ENCODE measurements at regions not wholly inside any gene's neighbourhood (a gene's known extent, or its start where the extent isn't known, plus 50 kb on each side); places are given as distances from the start of the nearest gene placed in this dataset.

DNA sequence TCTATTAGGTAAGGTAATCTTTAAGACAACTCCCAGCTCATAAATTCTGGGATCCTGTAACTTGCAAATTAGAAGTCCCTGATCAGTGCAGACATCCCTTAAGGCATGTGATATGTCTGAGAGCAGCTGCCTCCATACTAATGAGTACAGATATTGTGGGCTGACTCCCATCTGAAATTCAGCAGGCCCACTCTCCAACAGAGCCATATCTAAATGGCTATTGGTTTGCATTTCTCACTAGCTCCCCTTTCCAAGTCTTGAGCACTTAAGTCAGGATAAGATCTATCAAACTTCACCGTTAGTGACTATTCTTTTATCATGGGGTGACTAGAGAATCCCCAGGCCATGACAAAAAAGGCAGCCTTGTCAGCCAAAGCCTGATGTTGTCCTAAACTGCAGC lies 785.4 kb downstream of the IPMK start:
- TF ChIP-seq CTCF (conservative IDR thresholded peaks at IDR 0.05; ENCODE audit: low read length), result no peak
- no peak for DNase-seq (ENCODE audit: low read depth)
- H3K4me3 ChIP-seq (ENCODE audit: low read length), result no peak overlapping the region

- TF ChIP-seq CTCF (conservative IDR thresholded peaks at IDR 0.05; ENCODE audit: low read length), result no peak
- DNase-seq (ENCODE audit: low read depth), result no peak
Measured at GRCh38 chr10:57472823-57473619, 794.7 kb downstream of the IPMK start.

DNA sequence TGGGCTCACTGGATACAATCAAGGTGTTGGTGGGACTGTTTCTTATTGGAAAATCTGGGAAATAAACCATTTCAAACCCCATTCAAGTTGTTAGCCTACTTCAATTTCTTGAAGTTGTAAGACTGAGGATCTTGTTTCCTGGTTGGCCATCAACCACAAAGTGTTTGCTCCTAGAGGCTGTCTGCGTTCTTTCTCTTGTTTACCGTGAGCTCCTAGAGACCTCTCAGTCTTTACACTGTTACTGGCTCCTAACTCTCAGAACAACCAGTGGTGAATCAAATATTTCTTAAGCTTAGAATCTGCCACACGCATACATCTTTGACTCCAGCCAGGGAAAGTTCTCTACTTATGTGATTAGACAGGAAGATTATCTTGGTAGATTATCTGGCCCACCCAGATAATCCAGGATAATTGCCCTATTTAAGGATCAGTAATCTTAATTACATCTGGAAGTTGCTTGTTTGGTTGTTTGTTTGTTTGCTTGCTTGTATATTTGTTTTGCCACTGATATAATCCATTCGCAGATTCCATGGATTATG lies 798.7 kb downstream of the IPMK start:
- DNase-seq (ENCODE audit: low read depth), result no peak
- no peak for TF ChIP-seq CTCF (conservative IDR thresholded peaks at IDR 0.05; ENCODE audit: low read length)
- H3K4me3 ChIP-seq (ENCODE audit: low read length), result no peak overlapping the region

More at GRCh38 chr10:57472823-57473619, 794.7 kb downstream of the IPMK start:
- H3K4me3 ChIP-seq (ENCODE audit: low read length), result no peak overlapping the region

- DNase-seq (ENCODE audit: low read depth), result no peak
- TF ChIP-seq CTCF (conservative IDR thresholded peaks at IDR 0.05; ENCODE audit: low read length), result no peak
- H3K4me3 ChIP-seq (ENCODE audit: low read length), result no peak overlapping the region
Measured at GRCh38 chr10:57465155-57465554, 802.5 kb downstream of the IPMK start.

DNA sequence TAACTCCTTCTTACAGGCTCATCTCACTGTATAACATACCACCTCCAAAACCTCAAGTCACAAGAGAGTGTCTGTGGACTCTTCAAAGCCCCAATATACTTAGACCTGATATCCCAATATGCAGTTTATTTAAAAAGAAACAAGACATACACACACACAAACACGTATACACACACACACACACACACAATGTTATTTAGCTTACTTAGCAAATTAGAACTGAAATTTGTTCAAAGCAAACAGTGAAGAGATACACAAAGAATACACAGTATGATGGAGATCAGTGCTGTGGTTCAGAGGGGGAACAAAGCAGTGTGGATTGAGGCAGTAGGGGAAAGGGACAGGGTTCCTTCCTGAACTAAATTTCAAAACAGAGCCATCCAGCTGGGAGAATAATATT lies 807.2 kb downstream of the IPMK start:
- no peak for DNase-seq (ENCODE audit: low read depth)
- no peak for TF ChIP-seq CTCF (conservative IDR thresholded peaks at IDR 0.05; ENCODE audit: low read length)
- H3K4me3 ChIP-seq (ENCODE audit: low read length), result no peak overlapping the region

DNA sequence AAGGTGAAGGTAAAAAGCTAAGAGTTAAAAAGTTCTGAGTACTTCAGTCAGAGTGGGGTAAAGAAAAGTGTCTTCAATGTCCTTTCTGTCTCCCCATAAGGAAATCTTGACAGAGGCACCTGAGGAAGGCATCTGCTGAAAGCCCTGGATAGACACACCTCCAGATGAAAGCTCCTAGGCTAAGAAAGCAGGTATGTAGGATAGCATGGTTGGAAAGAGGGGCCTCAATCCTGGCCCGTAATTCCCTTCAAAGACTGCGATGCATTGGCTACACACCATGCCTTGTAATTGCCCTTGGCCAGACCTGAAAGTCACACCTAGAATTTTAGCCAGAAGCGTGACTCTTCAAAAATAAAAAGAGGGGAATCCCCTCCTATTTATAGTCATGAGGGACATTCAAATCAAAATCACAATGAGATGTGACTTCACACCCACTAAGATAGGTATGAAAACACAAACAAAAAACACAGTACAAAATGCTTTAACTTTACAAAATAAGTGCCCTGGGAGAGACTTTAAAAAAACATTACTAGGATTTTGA lies 809.7 kb downstream of the IPMK start:
- no peak for TF ChIP-seq CTCF (conservative IDR thresholded peaks at IDR 0.05; ENCODE audit: low read length)
- no peak for DNase-seq (ENCODE audit: low read depth)

DNA sequence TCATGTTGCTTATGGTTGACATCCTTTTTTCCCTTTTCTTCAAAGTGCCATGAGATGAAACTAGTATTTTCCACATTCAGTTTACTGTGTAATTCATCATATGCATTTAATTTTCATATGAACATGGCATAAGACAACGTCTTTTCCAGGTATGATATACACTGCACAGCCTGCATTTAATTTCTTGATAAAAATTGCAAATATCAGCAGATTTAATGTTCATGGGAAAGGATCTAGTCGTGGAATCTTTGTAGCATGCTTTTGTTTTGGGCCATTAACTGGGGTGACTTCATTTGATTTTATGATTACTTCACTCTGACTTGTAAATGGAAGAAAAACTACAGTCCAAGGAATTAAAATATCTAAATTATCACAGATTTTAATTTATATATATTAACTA lies 837.3 kb downstream of the IPMK start:
- no peak for DNase-seq (ENCODE audit: low read depth)
- no peak overlapping the region for H3K4me3 ChIP-seq (ENCODE audit: low read length)
- no peak for TF ChIP-seq CTCF (conservative IDR thresholded peaks at IDR 0.05; ENCODE audit: low read length)

More for the DNA sequence above, 809.7 kb downstream of the IPMK start:
- no peak overlapping the region for H3K4me3 ChIP-seq (ENCODE audit: low read length)

Measured in AG10803 (cell line).